ENCODE measurements at regions not wholly inside any gene's neighbourhood (a gene's known extent, or its start where the extent isn't known, plus 50 kb on each side); places are given as distances from the start of the nearest gene placed in this dataset.

GRCh38 chr2:129587426-129588064 is 391.9 kb upstream of the RAB6C start:
- ATAC-seq (no peak), DNase-seq (no peak)

GRCh38 chr2:129604560-129604959 is 374.9 kb upstream of the RAB6C start:
- no peak overlapping the region for H3K4me2 ChIP-seq (ENCODE audit: low read length)
- H3K9me2 ChIP-seq (replicated peaks; ENCODE audit: low read length) = no peaks in the 10 kb centered on the region
- H3K9me3 ChIP-seq (ENCODE audit: low read length) = no peaks in the 10 kb centered on the region
- no peak overlapping the region for H3K27ac ChIP-seq (ENCODE audit: low read length)
- DNase-seq = no peak
- no peak overlapping the region for H3K9ac ChIP-seq (ENCODE audit: low read length)
- ChIA-PET CTCF (no interaction called here), POLR2A (ENCODE audit: unreplicated experiment) (no interaction called here)
- ATAC-seq = no peak
- H2AFZ ChIP-seq (ENCODE audit: low read length) = no peak overlapping the region
- no peaks in the 10 kb centered on the region for H3K79me2 ChIP-seq (ENCODE audit: low read length)
- TF ChIP-seq EZH2 (IDR thresholded peaks at IDR 0.05; ENCODE audit: low read length, unreplicated experiment) = no peak
- TF ChIP-seq CTCF (conservative IDR thresholded peaks at IDR 0.05; ENCODE audit: low read depth, low read length) = no peak
- TF ChIP-seq EZH2phosphoT487 (IDR thresholded peaks at IDR 0.05; ENCODE audit: borderline replicate concordance, low read length) = no peak
- H3F3A ChIP-seq (ENCODE audit: low read length, unreplicated experiment) = no peaks in the 10 kb centered on the region
- no peak overlapping the region for H3K4me3 ChIP-seq (ENCODE audit: low read length)
- no peaks in the 10 kb centered on the region for H3K27me3 ChIP-seq (ENCODE audit: low read length)
- intact Hi-C loops (cut with micrococcal nuclease) = no loop called here
- H3K36me3 ChIP-seq (ENCODE audit: low read depth, low read length) = no peaks in the 10 kb centered on the region
- BruUV-seq (replicated peaks) = no TSS peak
- no peaks in the 10 kb centered on the region for H4K20me1 ChIP-seq (ENCODE audit: low read length)
- no peaks in the 10 kb centered on the region for H3K4me1 ChIP-seq (ENCODE audit: insufficient read depth, low read length)

More at GRCh38 chr2:129587426-129588064, 391.9 kb upstream of the RAB6C start:
- ChIA-PET CTCF (no interaction called here), POLR2A (ENCODE audit: unreplicated experiment) (no interaction called here)
- H3K9me2 ChIP-seq (replicated peaks; ENCODE audit: low read length) = no peaks in the 10 kb centered on the region
- no peaks in the 10 kb centered on the region for H3K9me3 ChIP-seq (ENCODE audit: low read length)
- no peak overlapping the region for H3K4me3 ChIP-seq (ENCODE audit: low read length)
- H3K27ac ChIP-seq (ENCODE audit: low read length) = no peak overlapping the region
- no peaks in the 10 kb centered on the region for H3K4me1 ChIP-seq (ENCODE audit: insufficient read depth, low read length)
- BruUV-seq (replicated peaks) = no TSS peak
- TF ChIP-seq CTCF (conservative IDR thresholded peaks at IDR 0.05; ENCODE audit: low read depth, low read length) = no peak
- no peak for TF ChIP-seq EZH2phosphoT487 (IDR thresholded peaks at IDR 0.05; ENCODE audit: borderline replicate concordance, low read length)
- TF ChIP-seq EZH2 (IDR thresholded peaks at IDR 0.05; ENCODE audit: low read length, unreplicated experiment) = no peak
- H3F3A ChIP-seq (ENCODE audit: low read length, unreplicated experiment) = no peaks in the 10 kb centered on the region
- no peaks in the 10 kb centered on the region for H4K20me1 ChIP-seq (ENCODE audit: low read length)
- H3K79me2 ChIP-seq (ENCODE audit: low read length) = no peaks in the 10 kb centered on the region
- H2AFZ ChIP-seq (ENCODE audit: low read length) = no peak overlapping the region
- no peaks in the 10 kb centered on the region for H3K27me3 ChIP-seq (ENCODE audit: low read length)
- H3K9ac ChIP-seq (ENCODE audit: low read length) = no peak overlapping the region
- H3K4me2 ChIP-seq (ENCODE audit: low read length) = no peak overlapping the region
- intact Hi-C loops (cut with micrococcal nuclease) = no loop called here
- no peaks in the 10 kb centered on the region for H3K36me3 ChIP-seq (ENCODE audit: low read depth, low read length)

- intact Hi-C loops (cut with micrococcal nuclease) = no loop called here
- no peak overlapping the region for H3K27ac ChIP-seq (ENCODE audit: low read length)
- H3K4me2 ChIP-seq (ENCODE audit: low read length) = no peak overlapping the region
- no peaks in the 10 kb centered on the region for H3K79me2 ChIP-seq (ENCODE audit: low read length)
- H3K9me3 ChIP-seq (ENCODE audit: low read length) = no peaks in the 10 kb centered on the region
- H3K4me1 ChIP-seq (ENCODE audit: insufficient read depth, low read length) = no peaks in the 10 kb centered on the region
- no peak overlapping the region for H3K4me3 ChIP-seq (ENCODE audit: low read length)
- no peak overlapping the region for H3K9ac ChIP-seq (ENCODE audit: low read length)
- no peak for DNase-seq
- H3K27me3 ChIP-seq (ENCODE audit: low read length) = no peaks in the 10 kb centered on the region
- ATAC-seq = no peak
- H4K20me1 ChIP-seq (ENCODE audit: low read length) = no peaks in the 10 kb centered on the region
- no peak overlapping the region for H2AFZ ChIP-seq (ENCODE audit: low read length)
- no TSS peak for BruUV-seq (replicated peaks)
- TF ChIP-seq EZH2 (IDR thresholded peaks at IDR 0.05; ENCODE audit: low read length, unreplicated experiment) = no peak
- TF ChIP-seq EZH2phosphoT487 (IDR thresholded peaks at IDR 0.05; ENCODE audit: borderline replicate concordance, low read length) = no peak
- TF ChIP-seq CTCF (conservative IDR thresholded peaks at IDR 0.05; ENCODE audit: low read depth, low read length) = no peak
- ChIA-PET CTCF (no interaction called here), POLR2A (ENCODE audit: unreplicated experiment) (no interaction called here)
- no peaks in the 10 kb centered on the region for H3F3A ChIP-seq (ENCODE audit: low read length, unreplicated experiment)
- H3K9me2 ChIP-seq (replicated peaks; ENCODE audit: low read length) = no peaks in the 10 kb centered on the region
- no peaks in the 10 kb centered on the region for H3K36me3 ChIP-seq (ENCODE audit: low read depth, low read length)
Observed at GRCh38 chr2:129605646-129606045, 373.8 kb upstream of the RAB6C start.
